ENCODE measurements at regions not wholly inside any gene's neighbourhood (a gene's known extent, or its start where the extent isn't known, plus 50 kb on each side); places are given as distances from the start of the nearest gene placed in this dataset.

DNA sequence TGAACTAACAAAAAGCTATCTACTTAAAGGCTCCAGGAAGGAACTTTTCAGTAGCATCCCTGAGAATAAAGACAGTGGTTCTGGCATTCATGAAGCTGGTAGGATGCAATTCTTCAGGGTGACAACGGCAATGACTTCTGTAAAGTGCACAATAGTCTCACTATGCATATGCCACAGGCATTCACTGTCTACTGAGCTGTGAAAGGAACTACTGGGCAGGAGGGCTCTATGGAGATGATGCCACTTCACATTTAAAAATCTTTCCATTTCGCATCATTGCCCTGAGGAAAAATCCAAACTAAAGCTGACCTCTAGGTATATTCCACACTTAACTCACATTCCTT, 2020.6 kb upstream of the PCDH20 start:
- no peak for DNase-seq

DNA sequence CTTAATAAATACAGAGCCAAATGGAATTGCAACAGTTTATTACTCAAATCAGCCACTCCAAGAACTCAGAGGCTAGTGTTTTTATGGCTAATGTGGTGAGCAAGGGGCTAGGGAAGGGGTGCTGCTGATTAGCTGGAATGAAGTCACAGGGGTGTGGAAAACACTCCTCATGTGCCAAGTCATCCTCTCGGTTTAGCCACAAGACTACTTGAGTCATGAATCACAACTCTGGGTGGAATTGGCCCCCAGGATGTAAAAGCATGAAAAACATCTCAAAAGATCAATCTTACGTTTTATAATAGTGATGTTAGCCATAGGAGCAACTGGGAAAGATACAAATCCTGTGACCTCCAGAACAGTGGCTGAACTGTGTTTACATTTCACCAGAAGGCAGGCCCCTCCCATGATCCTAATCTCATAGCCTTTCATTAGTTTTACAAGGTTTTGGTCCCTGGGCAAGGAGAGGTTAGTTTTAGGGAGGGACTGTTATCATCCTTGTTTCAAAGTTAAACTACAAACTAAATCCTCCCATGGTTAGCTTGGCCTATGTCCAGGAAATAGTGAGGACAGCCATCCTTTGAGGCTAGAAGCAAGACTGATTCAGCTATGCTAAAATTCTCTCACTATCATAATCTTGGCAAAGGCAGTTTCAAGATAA, 2020.1 kb upstream of the PCDH20 start:
- DNase-seq: no peak

DNA sequence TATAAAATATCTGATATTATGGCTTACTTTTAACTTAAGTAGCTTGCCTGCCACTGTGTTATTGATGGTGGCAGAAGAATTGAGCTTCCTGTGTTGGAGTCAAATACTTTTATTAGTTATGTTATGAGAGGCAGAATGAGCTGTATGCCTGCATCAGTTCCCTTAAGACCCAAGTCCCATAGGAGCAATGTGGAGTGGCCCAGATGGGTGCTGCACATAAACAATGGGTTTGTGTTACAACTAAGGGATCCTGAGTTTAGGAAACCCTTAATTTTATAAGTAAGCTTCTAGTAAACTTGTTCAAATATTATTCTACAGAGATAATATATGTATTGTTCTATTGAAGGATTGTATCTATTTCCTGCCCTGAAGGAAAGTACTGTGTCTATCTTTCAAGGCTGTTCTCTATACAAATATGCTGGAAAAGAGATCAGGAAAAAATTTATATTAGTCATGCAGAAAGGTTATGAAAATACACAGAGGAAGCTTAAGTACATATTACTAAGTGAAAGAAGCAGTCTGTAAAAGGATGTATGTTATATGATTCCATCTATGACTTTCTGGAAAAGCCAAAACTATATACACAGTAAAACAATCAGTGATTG, 2018.0 kb upstream of the PCDH20 start:
- no peak for DNase-seq

DNA sequence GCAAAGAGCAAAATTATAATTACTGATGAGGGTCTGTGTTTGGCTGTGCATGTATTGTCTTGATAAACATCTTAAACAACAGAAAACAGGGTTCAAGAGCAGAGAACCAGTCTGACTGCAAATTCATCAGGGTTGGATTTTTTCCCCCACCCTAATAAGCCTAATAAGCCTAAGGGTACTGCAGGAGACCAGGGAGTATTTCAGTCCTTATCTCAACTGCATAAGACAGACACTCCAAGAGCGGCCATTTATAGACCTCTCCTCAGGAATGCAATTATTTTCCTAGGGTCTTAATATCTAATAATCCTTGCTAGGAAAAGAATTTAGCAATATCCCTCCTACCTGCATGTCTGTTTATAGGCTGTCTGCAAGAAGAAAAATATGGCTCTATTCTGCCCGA, 2011.5 kb upstream of the PCDH20 start:
- DNase-seq: no peak

DNA sequence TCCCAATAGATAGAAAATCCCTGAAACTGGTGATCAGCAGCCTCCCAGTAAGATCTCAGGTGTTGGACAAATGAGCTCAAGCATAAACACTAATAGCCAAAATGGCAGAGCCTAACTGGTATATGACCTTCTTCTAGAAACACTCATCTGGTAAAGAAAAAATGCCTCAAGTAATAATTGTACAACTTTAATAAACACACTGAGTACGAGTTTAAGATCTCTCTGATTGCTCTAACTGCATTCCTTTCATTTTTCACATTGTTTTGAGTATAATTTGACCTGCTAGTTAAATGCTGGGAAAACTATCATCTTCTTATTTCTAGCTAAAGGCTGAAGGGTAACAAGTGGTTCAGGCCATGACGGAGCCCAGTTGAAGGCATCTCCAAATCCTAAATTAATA, 2009.5 kb upstream of the PCDH20 start:
- DNase-seq: no peak

DNA sequence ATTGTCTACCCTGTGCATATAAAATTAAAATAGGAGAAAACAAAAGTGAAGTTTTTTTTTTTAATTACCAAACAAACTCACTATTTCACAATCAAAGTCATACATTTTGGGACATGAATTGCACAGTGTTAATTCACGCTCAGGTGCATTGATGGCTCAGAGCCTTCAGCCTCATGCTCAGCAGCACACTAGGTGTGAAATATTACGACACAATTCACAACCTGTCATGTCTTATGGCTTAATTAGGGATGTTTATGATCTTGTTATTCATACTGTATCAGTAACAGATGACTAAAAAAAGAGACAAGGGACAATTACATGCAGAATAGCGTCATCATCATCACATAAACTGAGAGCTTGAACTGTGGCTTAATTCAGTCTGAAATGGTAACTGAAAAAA, 2005.5 kb upstream of the PCDH20 start:
- no peak for DNase-seq

DNA sequence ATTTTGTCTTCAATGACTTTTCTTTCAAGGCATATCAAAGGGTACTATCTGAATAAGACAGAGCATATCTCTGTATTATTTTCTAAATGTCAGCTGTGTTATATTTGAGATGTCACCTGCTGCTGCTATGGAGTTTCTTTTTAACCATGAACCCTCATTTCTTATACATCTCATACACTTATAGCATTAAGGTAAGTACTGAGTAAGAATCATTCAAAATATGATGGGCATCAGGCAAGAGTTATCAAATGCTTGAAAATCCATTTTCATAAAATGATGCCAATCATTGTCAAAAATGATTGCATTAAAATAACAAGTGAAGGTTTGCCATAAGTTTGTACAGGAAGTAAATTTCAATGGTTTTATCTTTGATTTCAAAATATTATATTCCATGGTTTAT, 2005.0 kb upstream of the PCDH20 start:
- DNase-seq: no peak

DNA sequence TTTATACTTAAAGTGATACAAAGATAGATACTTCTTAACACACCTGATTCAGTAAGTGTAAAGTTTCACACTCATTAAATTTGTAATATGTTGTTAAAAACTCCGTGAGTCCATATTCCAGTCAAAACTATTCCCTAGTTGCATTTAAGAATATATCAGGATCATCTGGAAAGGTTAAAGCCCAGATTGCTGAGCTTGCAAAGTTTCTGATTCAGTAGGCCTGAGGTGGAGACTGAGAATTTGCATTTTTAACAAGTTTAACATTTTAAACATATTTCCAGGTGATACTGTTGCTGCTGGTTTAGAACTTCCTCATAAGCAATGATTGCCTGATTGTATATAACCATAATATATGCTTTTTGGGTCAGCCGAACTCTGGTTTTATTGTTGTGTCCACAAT, 1998.6 kb upstream of the PCDH20 start:
- DNase-seq: no peak

DNA sequence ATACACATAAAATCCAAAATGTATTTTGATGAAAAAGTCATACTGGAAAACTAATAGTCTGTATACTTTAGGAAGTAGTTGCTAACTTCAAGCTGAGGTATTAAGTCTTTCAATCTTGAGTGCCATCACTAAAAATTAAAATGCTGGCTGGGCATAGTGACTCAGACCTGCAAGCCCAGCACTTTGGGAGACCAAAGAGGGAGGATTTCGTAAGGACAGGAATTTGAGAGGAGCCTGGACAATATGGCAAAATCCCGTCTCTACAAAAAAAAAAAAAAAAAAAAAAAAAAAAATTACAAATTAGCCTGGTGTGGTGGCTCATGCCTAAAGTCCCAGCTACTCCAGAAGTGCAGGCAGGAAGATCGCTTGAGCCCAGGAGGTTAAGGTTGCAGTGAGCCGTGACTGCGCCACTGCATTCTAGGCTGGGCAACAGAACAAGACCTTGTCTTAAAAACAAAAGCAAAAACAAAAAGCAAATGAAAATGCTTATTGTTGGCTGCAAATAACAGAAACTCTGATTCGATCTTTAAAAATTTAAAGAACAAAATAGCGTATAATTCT, 1994.2 kb upstream of the PCDH20 start:
- DNase-seq: no peak

DNA sequence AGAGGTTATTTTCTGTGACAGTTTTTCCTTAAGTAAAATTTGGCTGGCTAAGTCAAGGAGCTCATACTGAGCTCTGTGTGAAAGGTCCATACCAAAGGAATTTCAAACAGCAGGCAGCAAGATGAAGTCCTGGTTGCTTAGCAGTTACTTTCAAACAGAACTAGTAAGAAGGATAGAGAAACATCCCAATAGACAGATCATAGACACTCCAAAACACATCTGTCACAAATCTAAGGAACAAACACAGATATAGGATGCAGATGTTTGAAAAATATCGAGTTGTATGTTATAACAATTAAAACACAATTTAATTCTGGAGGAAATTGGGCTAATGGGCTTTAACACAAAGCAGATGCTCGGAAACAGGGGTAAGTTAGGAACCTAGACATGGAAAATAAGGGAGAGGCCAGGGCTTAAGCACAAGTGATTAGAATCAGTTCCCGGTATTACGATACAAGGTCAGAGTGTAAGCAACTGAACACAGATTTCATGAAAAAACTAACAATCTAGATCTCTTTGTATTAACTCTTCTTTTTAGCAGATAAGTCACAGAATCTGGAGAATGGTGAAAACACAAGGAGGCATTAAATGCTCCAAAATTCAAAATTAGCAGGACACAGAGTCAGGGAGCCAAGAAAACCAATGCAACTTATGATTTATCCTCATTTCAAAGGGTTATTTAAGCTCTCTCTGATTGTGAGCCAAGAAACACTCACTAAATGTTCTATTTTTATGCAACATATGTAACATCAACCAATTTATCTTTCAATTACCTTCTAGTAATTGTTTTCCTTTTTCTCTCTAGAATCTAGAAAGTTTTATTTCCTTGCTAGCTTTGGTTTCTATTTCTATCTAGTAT, 1992.9 kb upstream of the PCDH20 start:
- DNase-seq: no peak

DNA sequence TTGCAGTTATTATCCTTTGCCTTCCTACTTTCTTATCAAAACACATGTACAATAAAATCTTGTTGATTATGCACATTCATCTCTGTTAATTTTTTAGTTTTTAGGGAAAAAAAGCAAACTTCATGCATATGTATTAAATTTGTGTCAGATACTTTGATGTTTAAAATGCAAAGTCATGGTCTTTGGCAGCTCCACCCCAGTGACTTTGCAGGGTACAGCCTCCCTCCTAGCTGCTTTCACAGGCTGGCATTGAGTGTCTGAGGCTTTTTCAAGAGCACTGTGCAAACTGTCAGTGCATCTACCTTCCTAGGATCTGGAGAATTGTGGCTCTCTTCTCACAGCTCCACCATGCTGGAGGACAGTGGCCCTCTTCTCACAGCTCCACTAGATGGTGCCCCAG, 1988.1 kb upstream of the PCDH20 start:
- no peak for DNase-seq

DNA sequence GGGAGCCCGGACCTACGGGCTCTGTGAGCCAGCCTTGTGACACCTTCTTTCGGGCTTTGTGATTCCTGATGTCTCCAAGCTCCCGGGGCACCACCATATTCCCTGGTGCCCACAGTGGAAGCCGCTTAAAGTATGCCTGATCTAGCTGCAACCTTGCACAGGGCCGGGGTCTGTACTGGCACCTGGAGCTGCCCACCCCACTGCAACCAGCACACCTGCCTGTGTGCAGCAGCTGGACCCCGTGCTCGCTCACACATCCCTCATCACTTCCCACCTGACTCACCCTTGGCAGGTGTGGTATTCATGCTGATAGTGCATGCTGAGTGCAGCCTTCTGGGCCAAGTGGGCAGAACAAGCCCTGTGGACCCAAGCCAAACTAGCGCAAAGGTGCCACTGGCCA, 1981.1 kb upstream of the PCDH20 start:
- no peak for DNase-seq

DNA sequence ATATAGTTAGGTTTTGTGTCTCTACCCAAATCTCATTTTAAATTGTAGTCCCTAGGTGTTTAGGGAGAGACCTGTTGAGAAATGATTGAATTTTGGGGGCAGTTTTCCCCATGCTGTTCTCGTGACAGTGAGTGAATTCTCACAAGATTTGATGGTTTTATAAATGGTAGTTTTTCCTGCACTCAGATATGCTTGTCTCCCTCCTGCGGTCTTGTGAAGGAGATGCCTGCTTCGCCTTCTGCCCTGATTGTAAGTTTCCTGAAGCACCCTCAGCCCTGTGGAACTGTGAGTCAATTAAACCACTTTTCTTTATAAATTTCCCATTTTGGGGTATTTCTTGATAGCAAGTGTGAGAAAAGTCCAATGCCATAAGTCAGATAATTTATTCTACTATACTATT, 1977.5 kb upstream of the PCDH20 start:
- no peak for DNase-seq

DNA sequence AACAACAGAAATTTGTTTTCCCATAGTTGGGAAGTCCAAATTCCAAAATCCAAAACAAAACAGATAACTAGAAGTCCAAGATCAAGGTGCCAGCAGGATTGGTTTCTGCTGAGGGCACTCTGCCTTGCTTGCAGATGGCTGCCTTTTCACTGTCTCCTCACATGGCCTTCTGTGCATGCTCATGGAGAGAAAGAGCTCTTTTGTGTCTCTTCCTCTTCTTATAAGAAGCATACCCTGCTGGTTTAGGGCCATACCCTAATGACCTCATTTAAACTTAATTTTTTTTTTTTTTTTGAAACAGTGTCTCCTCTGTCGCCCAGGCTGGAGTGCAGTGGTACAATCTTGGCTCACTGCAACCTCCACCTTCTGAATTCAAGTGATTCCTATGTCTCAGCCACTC, 1974.1 kb upstream of the PCDH20 start:
- DNase-seq: no peak

DNA sequence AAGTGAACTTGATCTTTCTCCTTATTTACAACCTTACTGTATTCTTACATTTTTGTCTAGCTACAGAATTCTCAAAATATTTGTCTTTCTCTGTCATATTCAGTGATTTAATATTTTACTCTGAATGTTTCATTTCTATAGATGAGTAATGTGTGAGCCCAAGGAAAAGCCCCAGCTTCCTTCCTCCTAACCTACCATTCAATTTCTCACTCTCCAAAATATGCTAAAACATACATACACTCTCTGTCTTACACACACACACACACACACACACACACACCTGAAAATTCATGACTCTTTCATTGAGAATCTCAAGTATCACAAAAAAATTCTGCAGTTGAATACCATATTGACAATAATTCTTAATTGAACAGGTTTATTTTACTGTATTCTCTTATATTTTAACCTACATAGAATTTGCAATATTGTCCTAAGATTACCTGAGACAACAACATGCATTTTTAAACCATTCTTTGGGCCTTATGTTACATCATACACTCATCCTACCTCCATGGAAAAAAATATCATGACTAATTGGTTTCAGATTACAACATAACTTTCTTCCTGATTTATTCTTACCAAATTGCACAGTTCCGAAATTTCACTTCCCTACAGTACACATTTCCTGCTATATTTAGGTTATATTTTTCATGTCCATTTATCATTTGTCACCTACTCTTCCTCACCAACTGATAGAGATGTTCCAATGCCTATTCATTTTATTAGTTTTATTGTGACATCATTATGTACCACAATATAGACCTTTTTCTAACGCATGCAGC, 1965.6 kb upstream of the PCDH20 start:
- no peak for DNase-seq

DNA sequence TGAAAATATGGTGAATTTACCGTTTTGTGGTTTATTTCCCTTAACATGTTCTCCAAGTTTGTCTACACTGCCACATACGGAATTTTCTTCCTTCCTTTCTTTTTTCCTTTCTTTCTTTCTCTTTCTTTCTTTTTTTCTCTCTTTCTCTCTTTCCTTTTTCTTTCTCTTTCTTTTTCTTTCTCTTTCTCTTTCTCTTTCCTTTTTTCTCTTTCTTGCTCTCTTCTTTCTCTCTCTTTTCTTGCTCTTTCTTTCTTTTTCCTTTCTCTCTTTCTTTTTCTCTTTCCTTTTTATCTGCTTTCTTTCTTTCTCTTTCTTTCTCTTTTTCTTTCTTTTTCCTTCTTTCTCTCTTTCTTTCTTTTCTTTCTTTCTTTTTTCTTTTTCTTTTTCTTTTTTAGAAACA, 1962.3 kb upstream of the PCDH20 start:
- DNase-seq: no peak

DNA sequence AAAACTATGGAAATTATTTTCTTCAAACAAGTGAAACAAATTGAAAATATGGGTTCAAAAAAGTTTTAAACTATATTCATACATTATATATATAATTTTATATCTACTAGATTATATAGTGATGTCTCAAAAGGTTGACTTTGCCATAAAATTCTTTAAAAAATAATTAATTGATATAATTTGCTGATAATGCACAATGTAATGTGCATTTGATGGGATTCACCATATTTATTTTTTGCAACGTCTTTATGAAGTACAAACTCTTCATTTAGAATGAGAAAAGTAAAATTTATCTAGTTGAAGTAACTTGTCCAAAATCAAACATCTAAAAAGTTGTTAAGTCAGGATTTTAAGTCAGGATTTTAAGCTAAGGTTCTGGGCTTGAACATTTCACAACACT, 1954.5 kb upstream of the PCDH20 start:
- DNase-seq: no peak

DNA sequence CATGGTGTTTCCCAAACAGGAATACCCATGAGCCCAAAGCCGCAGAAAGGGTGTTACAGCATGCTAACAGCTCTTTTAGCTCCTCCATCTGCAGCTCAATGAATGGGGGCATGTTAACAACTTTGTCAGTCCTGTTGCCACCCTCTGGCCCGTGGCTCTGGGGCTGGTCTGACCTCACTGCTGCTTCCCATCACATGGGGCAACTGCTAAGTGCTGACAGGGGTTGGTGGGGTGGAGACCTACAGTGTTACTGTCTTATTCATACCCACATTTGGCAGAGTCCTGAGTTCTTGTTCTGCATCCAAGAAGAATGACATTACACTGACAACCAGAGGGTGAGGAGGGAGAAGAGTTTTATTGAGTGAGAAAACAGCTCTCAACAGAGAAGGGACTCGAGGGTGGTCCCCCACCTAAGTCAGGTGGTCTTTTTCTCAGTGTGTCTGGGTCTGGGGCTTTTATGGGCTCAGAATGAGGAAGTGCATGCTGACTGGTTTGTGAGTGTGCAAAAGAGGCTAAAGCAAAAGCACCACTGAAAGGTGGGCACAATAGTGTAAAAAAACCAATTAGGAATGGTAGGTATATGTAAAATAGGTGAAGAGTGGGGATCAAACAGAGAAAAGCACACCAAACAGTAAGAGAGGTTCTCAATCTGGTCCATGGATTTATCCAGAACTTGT, 1952.0 kb upstream of the PCDH20 start:
- DNase-seq: no peak

DNA sequence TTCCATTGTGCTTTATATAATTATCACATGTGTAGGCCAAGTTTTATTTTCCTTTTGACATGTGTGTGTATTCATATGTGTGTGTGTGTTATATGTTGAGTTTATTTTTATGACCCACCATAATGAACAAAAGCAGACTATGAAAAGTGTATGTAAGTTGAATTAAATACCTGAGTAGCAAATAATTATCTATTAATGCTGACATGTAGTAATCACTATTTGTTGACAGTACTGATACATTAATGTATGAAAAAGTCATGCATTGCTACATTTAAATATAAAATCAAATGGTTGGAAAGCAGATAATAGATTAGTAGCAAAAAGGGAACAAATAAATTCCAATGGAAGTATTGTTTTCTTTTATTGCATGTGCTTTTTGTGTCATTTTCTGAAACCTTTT, 1948.5 kb upstream of the PCDH20 start:
- no peak for DNase-seq

DNA sequence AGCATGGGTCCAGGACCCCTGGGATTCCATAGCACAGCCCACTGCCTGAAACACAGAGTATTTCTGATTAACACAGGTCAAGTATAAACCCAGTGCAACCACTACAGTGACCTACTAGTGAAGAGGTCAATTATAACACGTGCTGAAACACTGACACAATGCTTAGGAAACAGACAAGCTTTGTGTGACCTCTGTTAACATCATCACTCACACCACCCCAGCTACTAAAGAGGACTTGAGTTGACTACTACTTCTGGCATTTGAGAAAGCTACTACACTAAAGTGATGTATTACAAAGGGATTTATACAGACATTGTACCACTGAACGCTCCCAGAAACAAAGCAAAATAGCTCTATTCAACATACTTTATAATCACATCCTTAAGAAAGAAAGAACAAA, 1935.9 kb upstream of the PCDH20 start:
- DNase-seq: no peak

DNA sequence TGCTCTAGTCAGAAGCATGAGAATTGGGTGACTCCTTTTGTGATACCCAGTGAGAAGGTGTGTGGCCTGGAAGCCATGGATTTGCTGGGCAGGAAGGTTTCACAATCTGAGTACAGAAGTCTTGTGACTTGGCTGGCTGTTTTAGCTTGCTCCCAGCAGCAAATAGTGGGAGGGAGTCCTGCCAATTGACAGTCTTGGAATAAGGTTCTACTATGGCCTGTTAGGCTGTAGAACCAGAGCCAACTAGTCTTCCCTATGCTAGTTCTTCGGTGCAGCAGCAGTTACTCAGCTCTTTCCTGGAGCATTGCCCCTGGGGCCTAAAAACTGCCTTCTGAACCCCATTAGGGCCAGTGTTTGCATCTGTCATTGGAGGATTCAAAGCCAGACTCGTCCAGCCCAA, 1935.4 kb upstream of the PCDH20 start:
- DNase-seq: no peak

DNA sequence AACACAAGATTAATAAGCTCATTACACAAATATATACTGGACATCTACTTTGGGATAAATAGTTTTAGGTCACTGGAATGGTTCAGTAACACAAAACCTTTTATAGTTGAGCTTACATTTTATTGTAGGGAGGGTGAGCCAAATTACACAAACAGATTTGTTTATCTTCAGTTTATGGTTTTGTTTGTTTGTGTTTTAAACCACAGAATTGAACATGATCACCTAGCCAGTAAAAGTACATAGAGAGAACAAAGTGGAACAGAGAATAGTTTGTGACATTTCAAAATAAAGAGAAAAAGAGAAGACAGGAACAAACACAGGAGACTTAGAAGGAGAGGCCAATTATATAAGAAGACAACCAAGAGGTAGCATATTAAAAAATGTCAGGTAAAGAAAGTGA, 1930.2 kb upstream of the PCDH20 start:
- no peak for DNase-seq

DNA sequence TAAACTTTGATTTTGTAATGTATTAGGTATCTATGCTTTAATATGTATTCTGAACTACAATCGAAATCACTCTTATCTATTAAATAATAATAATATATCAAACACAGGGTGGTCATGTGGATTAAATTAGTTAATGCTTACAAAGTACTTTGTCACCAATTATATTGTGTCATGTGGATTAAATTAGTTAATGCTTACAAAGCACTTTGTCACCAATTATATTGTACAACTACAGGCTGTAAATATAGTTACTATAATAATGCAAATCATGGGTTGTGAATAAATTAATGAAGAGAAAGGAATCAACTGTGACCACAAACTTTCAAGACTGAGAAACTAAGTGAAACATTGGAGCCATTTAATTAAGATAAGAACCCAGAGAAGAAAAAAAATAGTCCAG, 1929.1 kb upstream of the PCDH20 start:
- no peak for DNase-seq

Measured in activated T-cell treated with anti-CD3 and anti-CD28 coated beads, Interleukin-2, amount 50 U/mL, for 48 hours (primary cell).